SK-N-SH (cell line): ENCODE measurements at regions not wholly inside any gene's neighbourhood (a gene's known extent, or its start where the extent isn't known, plus 50 kb on each side); places are given as distances from the start of the nearest gene placed in this dataset.

Source experiments
- CTCF ChIA-PET: fragments of 300-600, 350-600 bp; formaldehyde crosslinking; extraction: SDS; loops from one replicate; lab custom pipeline; 2021; lab: Yijun Ruan, JAX
- POLR2A ChIA-PET: fragments of 350-600 bp; sonication (Branson Sonifier 250); formaldehyde crosslinking; extraction: SDS; loops from one replicate; lab custom pipeline; 2020; ENCODE audit warnings: antibody characterized with exemption, inconsistent platforms; lab: Yijun Ruan, JAX
- DNase-seq: peaks from one replicate; pipeline ENCODE4 v3.0.0; 2012
- H2AFZ ChIP-seq: fragments of 200-600 bp; sonication (generic); 2 replicates; pipeline ENCODE4 v1.8.1; 2016; ENCODE audit warnings: antibody characterized with exemption, mild to moderate bottlenecking, low read depth
- H3F3A ChIP-seq: fragments of 200-600 bp; sonication (generic); replicated peaks from 2 replicates; pipeline ENCODE3; 2016; ENCODE audit warnings: antibody characterized with exemption, mild to moderate bottlenecking; ENCODE audit not compliant: insufficient read depth
- H3K27ac ChIP-seq, 2 experiments: fragments of 200-500 bp in 1 of 2; fragments of 200-600 bp in 1 of 2; sonication (Bioruptor generic) in 1 of 2; sonication (generic), shearing (Covaris generic) in 1 of 2; 2 replicates each; pipeline versions ENCODE4 v1.5.1 to v1.6.1; 2014 to 2016; ENCODE audit warnings: low read depth in 2 of 2, inconsistent platforms in 1 of 2, low read length in 1 of 2, mild to moderate bottlenecking in 1 of 2, mixed read lengths in 1 of 2
- H3K27me3 ChIP-seq: fragments of 200-600 bp; sonication (generic), shearing (Covaris generic); 2 replicates; pipeline ENCODE4 v1.6.1; 2016; ENCODE audit warnings: mixed run types; ENCODE audit not compliant: insufficient read depth
- H3K36me3 ChIP-seq, 2 experiments: fragments of 200-500 bp in 1 of 2; fragments of 200-600 bp in 1 of 2; sonication (Bioruptor generic) in 1 of 2; sonication (generic) in 1 of 2; replicated peaks in 1 of 2; 2 replicates each; pipeline versions ENCODE3 to v1.5.1; 2014 to 2016; ENCODE audit warnings: low read length in 1 of 2, mild to moderate bottlenecking in 1 of 2; ENCODE audit not compliant: insufficient read depth in 2 of 2, control insufficient read depth in 1 of 2
- H3K4me1 ChIP-seq, 2 experiments: fragments of 200-500 bp in 1 of 2; fragments of 200-600 bp in 1 of 2; sonication (Bioruptor generic) in 1 of 2; sonication (generic), shearing (Covaris generic) in 1 of 2; 2 replicates each; pipeline versions ENCODE4 v1.5.1 to v1.6.1; 2014 to 2016; ENCODE audit warnings: low read depth in 1 of 2, low read length in 1 of 2, mixed run types in 1 of 2; ENCODE audit not compliant: insufficient read depth in 2 of 2, control insufficient read depth in 1 of 2
- H3K4me2 ChIP-seq: fragments of 200-600 bp; sonication (generic), shearing (Covaris generic); 2 replicates; pipeline ENCODE4 v1.6.1; 2017; ENCODE audit warnings: mixed run types
- H3K4me3 ChIP-seq, 2 experiments: fragments of 200-500 bp in 1 of 2; fragments of 200-600 bp in 1 of 2; sonication (Bioruptor generic) in 1 of 2; sonication (generic), shearing (Covaris generic) in 1 of 2; 2 replicates each; pipeline versions ENCODE4 v1.5.1 to v1.8.1; 2014 to 2016; ENCODE audit warnings: low read depth in 2 of 2, inconsistent platforms in 1 of 2, low read length in 1 of 2, mild to moderate bottlenecking in 1 of 2, mixed read lengths in 1 of 2, moderate library complexity in 1 of 2
- H3K79me2 ChIP-seq: fragments of 200-600 bp; sonication (generic); 2 replicates; pipeline ENCODE4 v1.8.1; 2017; ENCODE audit warnings: mild to moderate bottlenecking; ENCODE audit not compliant: insufficient read depth
- H3K9ac ChIP-seq: fragments of 200-600 bp; sonication (generic); 2 replicates; pipeline ENCODE4 v1.6.1; 2017; ENCODE audit warnings: mixed run types
- H3K9me2 ChIP-seq: fragments of 200-600 bp; sonication (generic); 2 replicates; pipeline ENCODE4 v1.6.1; 2017; ENCODE audit warnings: mixed run types
- H3K9me3 ChIP-seq: fragments of 200-600 bp; sonication (generic); 2 replicates; pipeline ENCODE4 v1.6.1; 2017; ENCODE audit warnings: mixed run types, mild to moderate bottlenecking, moderate library complexity
- H4K20me1 ChIP-seq: fragments of 200-600 bp; sonication (generic); 2 replicates; pipeline ENCODE4 v1.6.1; 2017; ENCODE audit warnings: mild to moderate bottlenecking, mixed run types; ENCODE audit not compliant: insufficient read depth
- CTCF ChIP-seq: fragments of 200-600 bp; sonication (generic); IDR thresholded peaks from 2 replicates; pipeline ENCODE4 v1.6.1; 2017; ENCODE audit warnings: antibody characterized with exemption, mild to moderate bottlenecking, moderate library complexity
- ELF1 ChIP-seq: IDR thresholded peaks from 2 replicates; pipeline ENCODE4 v1.4.0; 2012
- EP300 ChIP-seq, 2 experiments: IDR thresholded peaks; 2 replicates each; pipeline versions ENCODE4 v1.4.0 to v1.6.1; 2012; ENCODE audit warnings: borderline replicate concordance in 1 of 2, low read depth in 1 of 2, low read length in 1 of 2
- FOXJ3 ChIP-seq: sonication (generic); formaldehyde crosslinking; IDR thresholded peaks from 2 replicates; pipeline ENCODE4 v1.5.1; 2020; ENCODE audit warnings: mild to moderate bottlenecking, missing genetic modification reagents
- GATA2 ChIP-seq: sonication (generic); formaldehyde crosslinking; IDR thresholded peaks from 2 replicates; pipeline ENCODE4 v1.5.0; 2020; ENCODE audit warnings: mild to moderate bottlenecking, missing genetic modification reagents
- IRF3 ChIP-seq: fragments of 150-350 bp; IDR thresholded peaks from 2 replicates; pipeline ENCODE4 v1.6.1; 2016; ENCODE audit warnings: mild to moderate bottlenecking, low read depth, low read length
- JUND ChIP-seq: IDR thresholded peaks from 2 replicates; pipeline ENCODE4 v1.4.0; 2012
- MXI1 ChIP-seq: IDR thresholded peaks from 2 replicates; pipeline ENCODE4 v1.6.1; 2012; ENCODE audit warnings: mild to moderate bottlenecking, low read depth, low read length, improper control_type of control experiment
- RCOR1 ChIP-seq: fragments of 150-350 bp; IDR thresholded peaks from 2 replicates; pipeline ENCODE4 v1.6.1; 2017; ENCODE audit warnings: antibody characterized with exemption, low read length
- SIN3A ChIP-seq: IDR thresholded peaks from 2 replicates; pipeline ENCODE4 v1.6.1; 2012; ENCODE audit warnings: low read depth, mild to moderate bottlenecking, low read length, moderate library complexity, borderline replicate concordance
- TAF1 ChIP-seq: IDR thresholded peaks from 2 replicates; pipeline ENCODE4 v1.6.1; 2012; ENCODE audit warnings: low read depth, mild to moderate bottlenecking, low read length, moderate library complexity, borderline replicate concordance
- WGBS: methylation state at CpG from one replicate; pipeline ENCODE4 v1.1.6; 2017; ENCODE audit warnings: low lambda C conversion rate; 5-methylcytosine and 5-hydroxymethylcytosine counted together
- TF ChIP-seq, protein P1 (sequence below): IDR thresholded peaks from 2 replicates; pipeline ENCODE4 v1.6.1; 2012; ENCODE audit warnings: mild to moderate bottlenecking, low read depth, low read length, moderate library complexity

- H3K27ac ChIP-seq: no peak overlapping the region
- H3F3A ChIP-seq: no peaks in the 10 kb centered on the region
- 87% methylated on average over 6 of the region's 6 CpGs for WGBS
- no peaks in the 10 kb centered on the region for H3K9me3 ChIP-seq
- DNase-seq: no peak
- H3K36me3 ChIP-seq: no peaks in the 10 kb centered on the region
- H3K9ac ChIP-seq: no peak overlapping the region
- TF ChIP-seq ELF1 (no peak), GATA2 (no peak), TAF1 (no peak), FOXJ3 (no peak), IRF3 (no peak), CTCF (no peak), JUND (no peak), SIN3A (no peak), MXI1 (no peak), EP300 (IDR thresholded peaks at IDR 0.05; ENCODE audit: borderline replicate concordance in 1 of 2, low read depth in 1 of 2, low read length in 1 of 2) (no peak), RCOR1 (no peak)
- TF ChIP-seq, protein P1, sequence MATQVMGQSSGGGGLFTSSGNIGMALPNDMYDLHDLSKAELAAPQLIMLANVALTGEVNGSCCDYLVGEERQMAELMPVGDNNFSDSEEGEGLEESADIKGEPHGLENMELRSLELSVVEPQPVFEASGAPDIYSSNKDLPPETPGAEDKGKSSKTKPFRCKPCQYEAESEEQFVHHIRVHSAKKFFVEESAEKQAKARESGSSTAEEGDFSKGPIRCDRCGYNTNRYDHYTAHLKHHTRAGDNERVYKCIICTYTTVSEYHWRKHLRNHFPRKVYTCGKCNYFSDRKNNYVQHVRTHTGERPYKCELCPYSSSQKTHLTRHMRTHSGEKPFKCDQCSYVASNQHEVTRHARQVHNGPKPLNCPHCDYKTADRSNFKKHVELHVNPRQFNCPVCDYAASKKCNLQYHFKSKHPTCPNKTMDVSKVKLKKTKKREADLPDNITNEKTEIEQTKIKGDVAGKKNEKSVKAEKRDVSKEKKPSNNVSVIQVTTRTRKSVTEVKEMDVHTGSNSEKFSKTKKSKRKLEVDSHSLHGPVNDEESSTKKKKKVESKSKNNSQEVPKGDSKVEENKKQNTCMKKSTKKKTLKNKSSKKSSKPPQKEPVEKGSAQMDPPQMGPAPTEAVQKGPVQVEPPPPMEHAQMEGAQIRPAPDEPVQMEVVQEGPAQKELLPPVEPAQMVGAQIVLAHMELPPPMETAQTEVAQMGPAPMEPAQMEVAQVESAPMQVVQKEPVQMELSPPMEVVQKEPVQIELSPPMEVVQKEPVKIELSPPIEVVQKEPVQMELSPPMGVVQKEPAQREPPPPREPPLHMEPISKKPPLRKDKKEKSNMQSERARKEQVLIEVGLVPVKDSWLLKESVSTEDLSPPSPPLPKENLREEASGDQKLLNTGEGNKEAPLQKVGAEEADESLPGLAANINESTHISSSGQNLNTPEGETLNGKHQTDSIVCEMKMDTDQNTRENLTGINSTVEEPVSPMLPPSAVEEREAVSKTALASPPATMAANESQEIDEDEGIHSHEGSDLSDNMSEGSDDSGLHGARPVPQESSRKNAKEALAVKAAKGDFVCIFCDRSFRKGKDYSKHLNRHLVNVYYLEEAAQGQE: no peak
- H3K79me2 ChIP-seq: no peaks in the 10 kb centered on the region
- peaks cover 0 to 12% of the 10 kb centered on the region in 2 experiments; a peak in 1 of 4 replicates for H3K4me1 ChIP-seq
- H3K4me2 ChIP-seq: no peak overlapping the region
- H3K4me3 ChIP-seq: no peak overlapping the region
- no peaks in the 10 kb centered on the region for H3K27me3 ChIP-seq
- H2AFZ ChIP-seq: no peak overlapping the region
- no peaks in the 10 kb centered on the region for H3K9me2 ChIP-seq
- ChIA-PET CTCF (interaction anchor here (0.7 to 3.5 kb wide), 11 partner anchors 10 to 394 kb away, joined by 3 to 38 read pairs (median 3); no protein-coding TSS in a partner anchor), POLR2A (no interaction called here)
- no peaks in the 10 kb centered on the region for H4K20me1 ChIP-seq
Observed at GRCh38 chr9:78438211-78438610, 141.3 kb downstream of the PSAT1 start.
